ENCODE measurements at regions not wholly inside any gene's neighbourhood (a gene's known extent, or its start where the extent isn't known, plus 50 kb on each side); places are given as distances from the start of the nearest gene placed in this dataset.
A peak's percentile ranks its signal among the peaks of the same experiment; 100 is the strongest.

DNA sequence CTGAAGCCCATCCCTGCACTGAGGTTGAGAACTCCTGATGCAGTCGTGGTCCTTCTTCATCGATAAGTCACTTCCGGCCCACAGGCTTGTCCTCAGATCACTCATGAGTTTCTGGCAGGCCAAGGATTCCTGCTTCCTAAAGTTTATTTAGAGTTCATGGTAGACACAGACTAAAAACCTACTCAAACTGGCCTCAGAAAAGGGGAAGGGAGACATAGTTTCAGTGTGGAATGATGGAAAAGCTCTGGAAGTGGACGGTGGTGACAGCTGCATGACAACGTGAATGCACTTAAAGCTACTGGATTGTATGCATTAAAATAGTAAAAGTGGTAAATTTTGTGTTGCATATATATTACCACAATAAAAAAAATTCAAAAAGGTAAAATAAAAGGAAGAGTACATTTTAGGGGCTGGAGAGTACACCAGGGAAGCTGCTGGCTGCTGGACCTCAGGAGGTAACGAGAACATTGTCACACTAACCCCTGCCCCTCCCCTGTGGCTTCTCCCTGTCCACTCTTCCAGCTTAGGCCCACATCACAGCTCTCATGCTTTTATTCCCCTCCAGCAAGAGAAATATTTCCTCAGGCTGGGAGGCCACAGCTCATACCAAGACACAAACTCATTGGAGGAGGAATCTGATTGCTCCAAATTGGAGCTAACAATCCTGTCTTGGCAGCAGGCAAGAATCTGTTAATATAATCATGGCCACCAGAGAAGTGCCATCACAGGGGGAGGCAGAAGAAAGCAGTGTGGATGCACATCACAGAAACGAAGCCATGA lies 741.0 kb downstream of the UQCRFS1 start:
- no peak for DNase-seq (ENCODE audit: low spot score)

GRCh38 chr19:28469544-28469943 lies 743.4 kb downstream of the UQCRFS1 start:
- DNase-seq (ENCODE audit: low spot score): no peak

DNA sequence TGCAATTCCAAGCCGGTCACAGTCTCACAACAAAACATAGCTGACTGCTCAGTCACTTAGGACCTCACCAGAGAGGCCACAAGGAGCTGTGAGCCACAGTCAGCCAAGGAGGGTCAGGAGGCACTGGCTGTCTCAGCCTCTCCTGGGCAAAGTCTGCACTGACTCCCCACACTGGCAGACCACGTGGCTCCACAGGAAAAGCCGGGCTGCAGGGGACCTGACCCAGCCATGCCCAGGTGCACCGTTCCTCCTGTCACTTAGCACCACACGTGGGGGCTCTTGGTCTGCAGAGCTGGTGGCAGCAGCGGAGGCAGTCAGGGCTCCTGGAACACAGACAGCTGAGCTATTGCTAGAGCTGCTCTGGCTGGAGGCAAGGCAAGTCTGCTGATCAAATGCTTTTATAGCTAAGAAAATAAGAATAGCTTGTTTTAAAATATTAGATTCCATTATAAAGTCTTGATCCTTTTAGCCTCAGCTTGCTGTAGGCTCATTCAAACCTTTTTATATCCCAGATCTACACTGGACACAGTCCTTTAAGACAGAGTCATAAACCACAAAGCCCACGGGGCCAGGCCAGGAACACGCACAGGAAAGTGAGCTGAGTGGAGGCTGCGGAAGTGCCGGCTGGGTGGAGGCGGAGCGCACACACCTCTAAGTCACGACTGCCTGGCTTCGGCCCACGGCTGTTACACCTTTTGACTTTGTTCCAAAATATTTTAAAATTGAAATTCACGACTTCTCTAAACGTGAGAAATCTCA lies 744.1 kb downstream of the UQCRFS1 start:
- DNase-seq (ENCODE audit: low spot score): no peak

DNA sequence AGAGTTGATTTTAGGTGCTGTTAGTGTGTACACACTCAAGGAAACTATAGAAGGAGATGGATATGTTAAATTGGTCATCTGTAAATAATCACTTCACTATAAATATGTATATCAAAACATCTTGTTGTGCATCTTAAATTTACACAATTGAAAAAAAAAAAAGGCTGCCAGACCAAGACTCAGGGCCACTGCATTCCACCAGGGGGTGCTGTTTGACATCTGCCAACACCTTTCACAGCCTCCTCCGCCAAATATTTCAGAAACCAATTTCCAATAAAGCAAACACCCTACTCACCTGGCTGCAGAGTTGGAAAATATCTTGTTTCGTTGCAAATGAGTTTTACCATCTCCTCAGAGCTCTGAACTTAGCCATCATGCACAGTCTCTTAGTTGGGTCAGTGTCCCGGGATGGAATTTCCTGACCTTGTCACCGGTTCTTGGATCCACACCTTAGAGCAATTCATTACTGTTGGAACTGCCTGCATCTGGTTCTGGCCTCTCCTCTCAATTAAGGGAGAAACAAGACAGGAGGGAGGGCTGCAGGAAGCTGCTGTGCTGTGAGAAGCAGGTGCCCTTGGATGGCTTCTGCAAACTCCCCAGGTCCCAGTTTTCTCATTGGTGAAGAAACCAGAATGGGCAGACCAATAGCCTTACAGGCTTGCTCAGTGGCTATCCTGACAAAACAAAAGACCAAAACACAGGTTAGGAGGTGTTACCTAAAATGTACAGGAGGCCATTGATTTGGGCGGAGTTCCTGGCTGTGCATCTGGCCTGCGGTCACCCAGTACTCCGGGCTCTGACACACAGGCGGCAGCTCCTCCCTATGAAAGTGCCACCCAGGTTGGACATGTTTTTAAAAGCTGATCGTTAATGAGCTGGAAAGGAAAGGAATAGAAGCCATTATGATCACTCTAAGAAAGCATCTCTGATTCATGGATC lies 746.6 kb downstream of the UQCRFS1 start:
- peak; percentile 22 for DNase-seq (ENCODE audit: low spot score)

DNA sequence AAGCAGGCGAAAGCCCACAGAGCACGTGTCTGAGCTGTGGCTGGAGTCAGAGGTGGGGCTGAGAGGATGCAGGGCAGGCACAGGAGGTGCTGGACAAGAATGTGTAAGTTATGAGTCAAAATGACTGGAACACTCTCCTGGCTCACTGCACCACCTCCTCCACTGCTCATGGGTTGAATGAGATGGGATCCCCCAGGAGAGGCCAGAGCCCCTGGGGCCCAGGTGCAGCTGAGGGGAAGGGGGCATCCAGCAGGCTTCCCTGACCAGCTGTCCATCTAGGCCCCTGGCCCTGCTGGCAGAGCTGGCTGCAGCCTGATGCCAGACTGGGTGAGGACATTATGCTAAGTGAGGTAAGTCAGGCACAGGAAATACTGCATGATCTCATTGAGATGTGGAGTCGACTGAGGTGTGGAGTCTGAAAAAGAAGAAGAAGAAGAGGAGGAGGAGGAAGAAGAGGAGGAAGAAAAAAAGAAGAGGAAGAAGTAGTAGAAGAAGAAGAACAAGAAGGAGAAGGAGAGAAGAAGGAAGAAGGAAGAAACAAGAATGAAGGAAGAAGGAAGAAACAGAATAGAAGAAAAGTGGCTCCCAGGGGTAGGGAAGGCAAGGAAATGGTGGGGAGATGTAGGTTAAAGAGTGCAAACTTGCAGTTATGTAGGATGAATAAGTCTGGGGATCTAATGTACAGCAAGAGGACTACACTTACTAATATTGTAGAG lies 747.4 kb downstream of the UQCRFS1 start:
- no peak for DNase-seq (ENCODE audit: low spot score)

DNA sequence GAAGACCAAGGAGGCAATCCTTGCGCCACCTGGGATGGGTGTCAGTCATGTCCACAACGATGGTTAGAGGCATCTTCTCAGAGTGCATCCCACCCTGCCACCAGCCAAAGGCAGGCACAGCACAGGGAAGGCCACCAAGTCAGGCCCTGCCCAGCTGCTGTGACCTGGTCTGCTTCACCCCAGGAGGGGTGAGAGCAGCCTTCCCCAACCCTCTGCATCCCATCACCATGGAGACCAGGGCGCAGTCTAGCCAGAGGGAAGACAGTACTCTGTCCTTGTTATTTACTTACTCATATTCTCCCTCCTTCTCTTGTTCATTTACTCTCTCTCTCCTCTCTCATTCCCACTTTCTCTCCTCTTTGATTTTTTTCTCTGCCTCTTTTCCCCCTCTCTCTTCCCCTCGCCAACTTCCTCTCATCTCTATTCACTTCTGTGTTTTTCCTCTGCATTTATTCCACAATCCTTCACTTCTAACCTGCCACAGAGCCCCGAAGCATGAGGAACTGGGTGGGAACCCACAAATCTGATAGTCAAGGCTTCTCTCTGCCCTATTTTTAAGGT lies 749.4 kb downstream of the UQCRFS1 start:
- no peak for DNase-seq (ENCODE audit: low spot score)

DNA sequence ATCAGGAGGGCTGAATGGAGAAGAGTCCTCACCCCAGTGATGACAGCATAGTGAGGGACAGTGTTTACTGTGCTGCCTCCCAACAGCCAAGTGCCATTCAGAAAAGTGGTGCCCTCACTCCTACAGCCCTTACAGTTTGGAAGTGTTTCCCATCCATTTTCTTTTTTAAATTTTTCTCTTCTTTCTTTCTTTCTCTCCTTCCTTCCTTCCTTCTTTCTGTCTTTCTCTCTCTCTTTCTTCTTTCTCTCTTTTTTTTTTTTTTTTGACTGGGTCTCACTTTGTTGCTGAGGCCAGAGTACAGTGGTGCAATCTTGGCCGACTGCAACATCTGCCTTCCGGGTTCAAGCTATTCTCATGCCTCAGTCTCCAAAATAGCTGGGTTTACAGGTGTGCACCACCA lies 755.3 kb downstream of the UQCRFS1 start:
- DNase-seq (ENCODE audit: low spot score): no peak

DNA sequence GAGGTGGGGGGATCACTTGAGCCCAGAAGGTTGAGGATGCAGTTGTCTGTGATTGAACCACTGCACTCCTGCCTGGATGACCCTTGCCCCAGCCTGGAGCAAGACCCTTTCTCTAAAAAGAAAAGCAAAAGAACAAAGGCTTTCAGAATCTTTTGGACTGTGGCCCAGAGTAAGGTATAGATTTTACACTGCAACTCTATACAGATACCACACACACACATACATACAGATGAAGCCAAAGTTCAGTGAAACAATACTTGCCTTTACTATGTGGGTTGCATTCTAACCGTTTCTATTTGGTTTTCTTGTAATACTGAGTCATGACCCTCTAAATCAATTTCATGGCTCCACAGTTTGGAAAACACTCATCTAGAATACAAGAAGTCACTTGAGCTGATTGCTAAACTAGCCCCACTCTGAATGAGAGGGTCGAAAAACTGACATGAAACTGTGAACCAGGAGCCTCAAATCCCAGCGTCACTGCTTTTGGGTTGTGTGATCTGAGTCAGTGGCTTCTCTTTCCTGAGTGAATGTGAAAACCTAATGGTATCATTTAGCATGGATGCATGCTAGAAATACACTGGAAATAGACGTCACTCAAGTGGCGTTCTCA lies 756.1 kb downstream of the UQCRFS1 start:
- DNase-seq (ENCODE audit: low spot score): no peak

GRCh38 chr19:28456252-28456651 lies 756.7 kb downstream of the UQCRFS1 start:
- DNase-seq (ENCODE audit: low spot score): no peak

- no peak for DNase-seq (ENCODE audit: low spot score)
Measured at GRCh38 chr19:28454083-28454482, 758.9 kb downstream of the UQCRFS1 start.

- no peak for DNase-seq (ENCODE audit: low spot score)
Measured at GRCh38 chr19:28453420-28453819, 759.5 kb downstream of the UQCRFS1 start.

- no peak for DNase-seq (ENCODE audit: low spot score)
Measured at GRCh38 chr19:28449803-28450202, 763.1 kb downstream of the UQCRFS1 start.

GRCh38 chr19:28446511-28446910 lies 766.4 kb downstream of the UQCRFS1 start:
- DNase-seq (ENCODE audit: low spot score): no peak

GRCh38 chr19:28445826-28446225 lies 767.1 kb downstream of the UQCRFS1 start:
- no peak for DNase-seq (ENCODE audit: low spot score)

GRCh38 chr19:28444362-28444761 lies 768.6 kb downstream of the UQCRFS1 start:
- no peak for DNase-seq (ENCODE audit: low spot score)

GRCh38 chr19:28443361-28443760 lies 769.6 kb downstream of the UQCRFS1 start:
- no peak for DNase-seq (ENCODE audit: low spot score)

- no peak for DNase-seq (ENCODE audit: low spot score)
Measured at GRCh38 chr19:28437390-28438346, 775.3 kb downstream of the UQCRFS1 start.

GRCh38 chr19:28436320-28436719 lies 776.6 kb downstream of the UQCRFS1 start:
- DNase-seq (ENCODE audit: low spot score): no peak

GRCh38 chr19:28435551-28436271 lies 777.2 kb downstream of the UQCRFS1 start:
- no peak for DNase-seq (ENCODE audit: low spot score)
